ENCODE measurements at regions not wholly inside any gene's neighbourhood (a gene's known extent, or its start where the extent isn't known, plus 50 kb on each side); places are given as distances from the start of the nearest gene placed in this dataset.

GRCh38 chr2:37575780-37576179, 95.7 kb downstream of the CDC42EP3 start:
- TF ChIP-seq, protein P1, sequence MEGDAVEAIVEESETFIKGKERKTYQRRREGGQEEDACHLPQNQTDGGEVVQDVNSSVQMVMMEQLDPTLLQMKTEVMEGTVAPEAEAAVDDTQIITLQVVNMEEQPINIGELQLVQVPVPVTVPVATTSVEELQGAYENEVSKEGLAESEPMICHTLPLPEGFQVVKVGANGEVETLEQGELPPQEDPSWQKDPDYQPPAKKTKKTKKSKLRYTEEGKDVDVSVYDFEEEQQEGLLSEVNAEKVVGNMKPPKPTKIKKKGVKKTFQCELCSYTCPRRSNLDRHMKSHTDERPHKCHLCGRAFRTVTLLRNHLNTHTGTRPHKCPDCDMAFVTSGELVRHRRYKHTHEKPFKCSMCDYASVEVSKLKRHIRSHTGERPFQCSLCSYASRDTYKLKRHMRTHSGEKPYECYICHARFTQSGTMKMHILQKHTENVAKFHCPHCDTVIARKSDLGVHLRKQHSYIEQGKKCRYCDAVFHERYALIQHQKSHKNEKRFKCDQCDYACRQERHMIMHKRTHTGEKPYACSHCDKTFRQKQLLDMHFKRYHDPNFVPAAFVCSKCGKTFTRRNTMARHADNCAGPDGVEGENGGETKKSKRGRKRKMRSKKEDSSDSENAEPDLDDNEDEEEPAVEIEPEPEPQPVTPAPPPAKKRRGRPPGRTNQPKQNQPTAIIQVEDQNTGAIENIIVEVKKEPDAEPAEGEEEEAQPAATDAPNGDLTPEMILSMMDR (IDR thresholded peaks at IDR 0.05; ENCODE audit: poor library complexity) = no peak
- TF ChIP-seq EZH2 (IDR thresholded peaks at IDR 0.05; ENCODE audit: borderline replicate concordance) (no peak), EZH2phosphoT487 (IDR thresholded peaks at IDR 0.05; ENCODE audit: low read depth, severe bottlenecking, unreplicated experiment) (no peak)
